Thymus (tissue), 11 donors: ENCODE measurements at regions not wholly inside any gene's neighbourhood (a gene's known extent, or its start where the extent isn't known, plus 50 kb on each side); places are given as distances from the start of the nearest gene placed in this dataset.

ENCODE experiments used
- DNase-seq, 9 donors: peaks; one replicate each; pipeline ENCODE4 v3.0.0-alpha.2; 2013; ENCODE audit warnings: low spot score in 9 of 9, low read depth in 6 of 9, missing footprints in 1 of 9
- H3K27ac ChIP-seq, 2 donors: one replicate each; pipeline ENCODE4 v1.5.1; 2013; ENCODE audit warnings: control low read depth in 1 of 2, low read depth in 1 of 2, low read length in 1 of 2, mild to moderate bottlenecking in 1 of 2, moderate library complexity in 1 of 2
- H3K27me3 ChIP-seq, 2 donors: one replicate each; pipeline ENCODE4 v1.5.1; 2013; ENCODE audit warnings: low read length in 1 of 2; ENCODE audit not compliant: control insufficient read depth in 2 of 2, insufficient read depth in 1 of 2
- H3K36me3 ChIP-seq, 2 donors: one replicate each; pipeline ENCODE4 v1.5.1; 2013; ENCODE audit warnings: low read length in 1 of 2, mild to moderate bottlenecking in 1 of 2, moderate library complexity in 1 of 2; ENCODE audit not compliant: control insufficient read depth in 2 of 2, insufficient read depth in 2 of 2
- H3K4me1 ChIP-seq, 2 donors: one replicate each; pipeline ENCODE4 v1.5.1; 2013; ENCODE audit warnings: low read length in 2 of 2; ENCODE audit not compliant: control insufficient read depth in 2 of 2, insufficient read depth in 2 of 2
- H3K4me3 ChIP-seq, 2 donors: one replicate each; pipeline ENCODE4 v1.5.1; 2013; ENCODE audit warnings: low read length in 2 of 2, control low read depth in 1 of 2, mild to moderate bottlenecking in 1 of 2
- H3K9me3 ChIP-seq, 2 donors: one replicate each; pipeline ENCODE4 v1.5.1; 2013; ENCODE audit warnings: low read length in 1 of 2, mild to moderate bottlenecking in 1 of 2; ENCODE audit not compliant: control insufficient read depth in 2 of 2, insufficient read depth in 1 of 2
- WGBS: extraction: QIAGEN DNeasy Blood & Tissue Kit; methylation state at CpG from one replicate; pipeline ENCODE4 v1.1.7; 2013; 5-methylcytosine and 5-hydroxymethylcytosine counted together
- donor health status: healthy.

- WGBS = 94% methylated on average over 4 of the region's 4 CpGs
Measured at GRCh38 chr4:133620555-133620954, 471.5 kb downstream of the PCDH10 start.

GRCh38 chr4:133618963-133619362, 469.9 kb downstream of the PCDH10 start:
- H3K27ac ChIP-seq = no peak overlapping the region
- H3K27me3 ChIP-seq = no peaks in the 10 kb centered on the region
- no peaks in the 10 kb centered on the region for H3K9me3 ChIP-seq
- no peak for DNase-seq
- H3K4me1 ChIP-seq = no peaks in the 10 kb centered on the region
- H3K36me3 ChIP-seq = no peaks in the 10 kb centered on the region
- WGBS = 91% methylated on average over 1 of the region's 1 CpG
- no peak overlapping the region for H3K4me3 ChIP-seq

More at GRCh38 chr4:133620555-133620954, 471.5 kb downstream of the PCDH10 start:
- Histone ChIP-seq H3K36me3 (no peaks in the 10 kb centered on the region), H3K9me3 (no peaks in the 10 kb centered on the region), H3K4me3 (no peak overlapping the region), H3K27me3 (no peaks in the 10 kb centered on the region), H3K4me1 (no peaks in the 10 kb centered on the region), H3K27ac (no peak overlapping the region)
- no peak for DNase-seq

- no peak for DNase-seq
Measured at GRCh38 chr4:133600008-133600407, 450.9 kb downstream of the PCDH10 start.

GRCh38 chr4:133598779-133599178, 449.7 kb downstream of the PCDH10 start:
- Histone ChIP-seq H3K27ac (no peak overlapping the region), H3K36me3 (no peaks in the 10 kb centered on the region), H3K27me3 (no peaks in the 10 kb centered on the region), H3K4me1 (no peaks in the 10 kb centered on the region), H3K9me3 (no peaks in the 10 kb centered on the region), H3K4me3 (no peak overlapping the region)
- no peak for DNase-seq
- 80% methylated on average over 6 of the region's 6 CpGs for WGBS

More at GRCh38 chr4:133600008-133600407, 450.9 kb downstream of the PCDH10 start:
- H3K4me3 ChIP-seq = no peak overlapping the region
- no peaks in the 10 kb centered on the region for H3K36me3 ChIP-seq
- no peaks in the 10 kb centered on the region for H3K9me3 ChIP-seq
- H3K27me3 ChIP-seq = no peaks in the 10 kb centered on the region
- H3K27ac ChIP-seq = no peak overlapping the region
- 89% methylated on average over 2 of the region's 2 CpGs for WGBS
- H3K4me1 ChIP-seq = no peaks in the 10 kb centered on the region

- H3K4me3 ChIP-seq = no peak overlapping the region
- no peak for DNase-seq
- no peaks in the 10 kb centered on the region for H3K4me1 ChIP-seq
- 96% methylated on average over 1 of the region's 1 CpG for WGBS
- H3K36me3 ChIP-seq = no peaks in the 10 kb centered on the region
- no peaks in the 10 kb centered on the region for H3K9me3 ChIP-seq
- no peak overlapping the region for H3K27ac ChIP-seq
- H3K27me3 ChIP-seq = no peaks in the 10 kb centered on the region
Measured at GRCh38 chr4:133597251-133597650, 448.2 kb downstream of the PCDH10 start.

GRCh38 chr4:133596459-133596858, 447.4 kb downstream of the PCDH10 start:
- Histone ChIP-seq H3K27me3 (no peaks in the 10 kb centered on the region), H3K4me3 (no peak overlapping the region), H3K36me3 (no peaks in the 10 kb centered on the region), H3K4me1 (no peaks in the 10 kb centered on the region), H3K9me3 (no peaks in the 10 kb centered on the region), H3K27ac (no peak overlapping the region)
- no peak for DNase-seq
- WGBS = 84% methylated on average over 3 of the region's 3 CpGs

- no peaks in the 10 kb centered on the region for H3K9me3 ChIP-seq
- DNase-seq = no peak
- H3K27me3 ChIP-seq = no peaks in the 10 kb centered on the region
- no peak overlapping the region for H3K4me3 ChIP-seq
- H3K36me3 ChIP-seq = no peaks in the 10 kb centered on the region
- H3K4me1 ChIP-seq = no peaks in the 10 kb centered on the region
- WGBS = 97% methylated on average over 4 of the region's 4 CpGs
- H3K27ac ChIP-seq = no peak overlapping the region
Measured at GRCh38 chr4:133594390-133595207, 445.5 kb downstream of the PCDH10 start.

- DNase-seq = no peak
- Histone ChIP-seq H3K4me3 (no peak overlapping the region), H3K9me3 (no peaks in the 10 kb centered on the region), H3K4me1 (no peaks in the 10 kb centered on the region), H3K27me3 (no peaks in the 10 kb centered on the region), H3K36me3 (no peaks in the 10 kb centered on the region), H3K27ac (no peak overlapping the region)
Measured at GRCh38 chr4:133593764-133594163, 444.7 kb downstream of the PCDH10 start.

- no peaks in the 10 kb centered on the region for H3K9me3 ChIP-seq
- no peak overlapping the region for H3K27ac ChIP-seq
- 85% methylated on average over 7 of the region's 7 CpGs for WGBS
- no peak for DNase-seq
- no peaks in the 10 kb centered on the region for H3K4me1 ChIP-seq
- H3K36me3 ChIP-seq = no peaks in the 10 kb centered on the region
- no peak overlapping the region for H3K4me3 ChIP-seq
- no peaks in the 10 kb centered on the region for H3K27me3 ChIP-seq
Measured at GRCh38 chr4:133592591-133592990, 443.5 kb downstream of the PCDH10 start.
